HL-60 (cell line): ENCODE measurements at regions not wholly inside any gene's neighbourhood (a gene's known extent, or its start where the extent isn't known, plus 50 kb on each side); places are given as distances from the start of the nearest gene placed in this dataset.
"Not testable (repeated sequence)": the region's sequence is repeated elsewhere in the genome, so short reads cannot be mapped to it uniquely, and the experiment has no call there.

Experiments used
- CTCF ChIP-seq: IDR thresholded peaks from one replicate; pipeline ENCODE4 v1.5.1; 2011; ENCODE audit warnings: low read length, control low read depth, inconsistent platforms; ENCODE audit not compliant: insufficient read depth
- POLR2AphosphoS5 ChIP-seq: IDR thresholded peaks from 2 replicates; pipeline ENCODE4 v1.6.1; 2012; ENCODE audit warnings: low read depth

- not testable (repeated sequence) for TF ChIP-seq CTCF, POLR2AphosphoS5
Measured at GRCh38 chr1:146484195-146484594, 255.4 kb upstream of the NOTCH2NLA start.
